NCI-H187 (cell line): ENCODE measurements at regions not wholly inside any gene's neighbourhood (a gene's known extent, or its start where the extent isn't known, plus 50 kb on each side); places are given as distances from the start of the nearest gene placed in this dataset.

Experiments
- DNase-seq, 2 experiments: peaks; one replicate each; lab custom pipeline; 2025; lab: John Stamatoyannopoulos, UW

DNA sequence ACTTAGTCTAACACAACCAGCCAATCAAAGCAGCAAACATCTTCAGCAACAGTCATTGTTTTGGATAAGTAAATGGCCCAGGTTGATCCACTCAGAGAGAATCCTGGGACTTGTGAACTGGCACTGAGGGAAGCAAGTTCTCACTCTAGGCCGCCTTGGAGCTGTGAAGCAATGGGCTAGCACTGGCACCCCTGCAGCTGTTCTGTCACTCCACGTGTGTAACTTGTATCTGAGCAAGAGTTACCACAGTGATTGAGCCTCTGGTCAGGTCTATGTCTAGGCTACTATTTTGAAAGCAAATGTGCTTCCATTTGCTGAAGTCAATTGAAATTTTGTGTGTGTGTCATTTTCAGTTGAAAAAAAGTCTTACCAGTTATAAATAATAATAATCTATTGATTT lies 57.2 kb upstream of the HS3ST1 start:
- no peak for DNase-seq

DNA sequence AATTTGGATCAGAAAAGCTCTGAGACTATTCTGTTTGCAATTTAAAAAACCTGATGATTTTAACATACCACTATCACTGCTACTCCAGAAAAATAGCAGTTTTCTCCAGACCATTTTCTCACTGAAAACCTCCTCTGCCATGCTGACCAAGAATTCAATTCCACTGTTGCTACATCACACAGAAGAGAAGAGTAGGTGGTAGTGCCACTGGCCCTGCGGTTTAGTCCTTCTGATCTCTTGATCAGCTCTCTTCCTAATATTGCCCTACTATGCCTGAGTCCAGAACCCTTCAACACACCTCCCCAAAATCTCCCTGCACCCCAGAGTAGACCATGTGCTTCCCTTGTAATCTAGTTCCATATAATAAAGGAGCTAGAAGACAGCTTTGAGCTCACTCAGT lies 55.8 kb upstream of the HS3ST1 start:
- no peak for DNase-seq

DNA sequence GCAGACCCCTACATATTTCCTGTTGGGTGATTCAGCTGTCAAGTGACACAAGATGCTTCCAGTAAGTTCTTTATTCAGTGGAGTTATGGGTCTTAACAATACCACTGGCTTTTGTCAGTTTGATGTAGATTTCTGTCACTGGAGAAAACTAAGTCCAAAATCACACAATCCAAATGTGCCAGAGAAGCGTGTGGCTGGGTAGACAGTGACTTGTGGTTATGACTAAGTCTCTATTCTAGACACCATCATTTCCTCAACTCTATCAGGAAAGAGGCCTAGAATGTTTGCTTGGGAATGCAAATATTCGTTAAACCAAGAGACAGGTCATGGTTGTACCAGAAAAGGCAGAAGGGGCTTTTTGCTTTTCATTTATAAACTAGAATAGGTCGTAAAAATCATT lies 54.4 kb upstream of the HS3ST1 start:
- no peak for DNase-seq

DNA sequence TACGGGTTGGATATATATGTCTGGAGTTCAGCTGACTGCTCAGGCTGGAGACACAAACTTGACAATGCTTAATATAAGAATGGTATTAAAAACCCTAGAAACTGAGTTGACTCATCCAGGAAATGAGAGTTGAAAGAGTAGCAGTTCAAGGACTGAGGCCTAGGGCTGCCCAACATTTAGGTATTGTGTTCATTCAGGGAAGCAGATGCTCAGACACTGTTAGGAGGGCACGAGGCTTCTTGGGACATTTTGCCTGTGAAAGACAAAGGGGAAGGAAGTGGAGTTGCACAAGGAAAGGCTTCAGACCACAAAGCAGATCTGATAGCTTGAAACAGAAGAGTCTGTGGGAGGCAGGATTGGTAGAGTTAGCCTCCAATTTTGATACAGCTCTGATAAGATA lies 52.0 kb upstream of the HS3ST1 start:
- DNase-seq = no peak
